Ishikawa (cell line): ENCODE measurements at regions not wholly inside any gene's neighbourhood (a gene's known extent, or its start where the extent isn't known, plus 50 kb on each side); places are given as distances from the start of the nearest gene placed in this dataset.

ENCODE experiments used
- CEBPB ChIP-seq: IDR thresholded peaks from 2 replicates; pipeline ENCODE4 v1.6.1; 2012
- CREB1 ChIP-seq: IDR thresholded peaks from 2 replicates; pipeline ENCODE4 v1.6.1; 2012; ENCODE audit warnings: low read depth
- EGR1 ChIP-seq: IDR thresholded peaks from 2 replicates; pipeline ENCODE4 v1.6.1; 2012
- EP300 ChIP-seq: IDR thresholded peaks from 2 replicates; pipeline ENCODE4 v1.6.1; 2012; ENCODE audit warnings: borderline replicate concordance
- FOXM1 ChIP-seq: IDR thresholded peaks from 2 replicates; pipeline ENCODE4 v1.6.1; 2012; ENCODE audit warnings: low read depth, borderline replicate concordance
- NFIC ChIP-seq: IDR thresholded peaks from 2 replicates; pipeline ENCODE4 v1.6.1; 2012
- RAD21 ChIP-seq: IDR thresholded peaks from 2 replicates; pipeline ENCODE4 v1.6.1; 2012; ENCODE audit warnings: low read depth
- TAF1 ChIP-seq: IDR thresholded peaks from 2 replicates; pipeline ENCODE4 v1.6.1; 2012; ENCODE audit warnings: low read depth, mild to moderate bottlenecking
- TCF12 ChIP-seq: IDR thresholded peaks from 2 replicates; pipeline ENCODE4 v1.6.1; 2012; ENCODE audit warnings: low read depth
- TEAD4 ChIP-seq: IDR thresholded peaks from 2 replicates; pipeline ENCODE4 v1.6.1; 2012
- YY1 ChIP-seq: IDR thresholded peaks from 2 replicates; pipeline ENCODE4 v1.6.1; 2012; ENCODE audit warnings: low read depth
- ZBTB7A ChIP-seq: IDR thresholded peaks from 2 replicates; pipeline ENCODE4 v1.6.1; 2012; ENCODE audit warnings: low read depth
- TF ChIP-seq, protein P1 (sequence below): IDR thresholded peaks from 2 replicates; pipeline ENCODE4 v1.6.1; 2012
- TF ChIP-seq, protein P2 (sequence below): IDR thresholded peaks from 2 replicates; pipeline ENCODE4 v1.6.1; 2012
- TF ChIP-seq, protein P3 (sequence below): IDR thresholded peaks from 2 replicates; pipeline ENCODE4 v1.6.1; 2012; ENCODE audit warnings: low read depth, mild to moderate bottlenecking

DNA sequence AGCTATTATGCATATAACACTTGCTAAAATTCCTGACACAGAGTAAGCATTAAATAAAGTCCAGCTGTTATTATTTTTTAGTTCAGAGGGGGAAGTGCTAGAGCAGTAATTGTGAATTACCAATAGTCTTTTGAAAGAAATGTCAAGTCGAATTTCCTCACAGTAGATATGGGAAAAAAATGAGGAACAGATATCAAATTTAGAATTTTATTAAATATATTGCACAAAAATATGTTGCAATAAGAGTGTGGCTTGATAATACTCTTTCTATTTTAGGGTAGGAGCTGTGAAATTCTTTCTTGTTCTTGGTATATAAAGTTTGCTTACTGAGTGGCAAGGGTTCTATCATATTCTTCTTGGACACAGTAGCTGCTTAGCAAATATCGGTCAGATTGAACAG, 181.3 kb downstream of the NFKBIZ start:
- TF ChIP-seq CREB1 = no peak
- TF ChIP-seq ZBTB7A = no peak
- no peak for TF ChIP-seq TAF1
- no peak for TF ChIP-seq TCF12
- TF ChIP-seq, protein P1, sequence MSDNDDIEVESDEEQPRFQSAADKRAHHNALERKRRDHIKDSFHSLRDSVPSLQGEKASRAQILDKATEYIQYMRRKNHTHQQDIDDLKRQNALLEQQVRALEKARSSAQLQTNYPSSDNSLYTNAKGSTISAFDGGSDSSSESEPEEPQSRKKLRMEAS = no peak
- TF ChIP-seq NFIC = no peak
- TF ChIP-seq, protein P2, sequence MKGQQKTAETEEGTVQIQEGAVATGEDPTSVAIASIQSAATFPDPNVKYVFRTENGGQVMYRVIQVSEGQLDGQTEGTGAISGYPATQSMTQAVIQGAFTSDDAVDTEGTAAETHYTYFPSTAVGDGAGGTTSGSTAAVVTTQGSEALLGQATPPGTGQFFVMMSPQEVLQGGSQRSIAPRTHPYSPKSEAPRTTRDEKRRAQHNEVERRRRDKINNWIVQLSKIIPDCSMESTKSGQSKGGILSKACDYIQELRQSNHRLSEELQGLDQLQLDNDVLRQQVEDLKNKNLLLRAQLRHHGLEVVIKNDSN = no peak
- TF ChIP-seq YY1 = no peak
- TF ChIP-seq TEAD4 = no peak

DNA sequence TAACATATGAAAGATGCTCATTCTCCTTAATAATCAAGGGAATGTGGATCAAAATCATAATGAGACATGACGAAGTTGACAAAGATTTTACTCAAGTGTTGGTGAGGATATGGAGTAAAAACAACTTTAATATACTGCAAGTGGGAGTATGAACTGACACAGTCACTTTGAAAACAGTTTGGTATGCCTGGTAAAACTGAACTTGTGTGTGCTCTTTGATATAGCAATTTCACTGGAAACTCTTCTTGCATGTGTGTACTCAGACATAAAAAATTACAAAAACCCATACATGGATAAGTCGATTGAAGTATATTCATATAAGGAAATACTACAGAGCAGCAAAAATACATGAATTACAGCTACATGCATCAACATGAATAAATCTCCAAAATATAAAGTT, 182.5 kb downstream of the NFKBIZ start:
- TF ChIP-seq ZBTB7A = no peak
- TF ChIP-seq, protein P2 = no peak
- no peak for TF ChIP-seq CREB1
- TF ChIP-seq, protein P3, sequence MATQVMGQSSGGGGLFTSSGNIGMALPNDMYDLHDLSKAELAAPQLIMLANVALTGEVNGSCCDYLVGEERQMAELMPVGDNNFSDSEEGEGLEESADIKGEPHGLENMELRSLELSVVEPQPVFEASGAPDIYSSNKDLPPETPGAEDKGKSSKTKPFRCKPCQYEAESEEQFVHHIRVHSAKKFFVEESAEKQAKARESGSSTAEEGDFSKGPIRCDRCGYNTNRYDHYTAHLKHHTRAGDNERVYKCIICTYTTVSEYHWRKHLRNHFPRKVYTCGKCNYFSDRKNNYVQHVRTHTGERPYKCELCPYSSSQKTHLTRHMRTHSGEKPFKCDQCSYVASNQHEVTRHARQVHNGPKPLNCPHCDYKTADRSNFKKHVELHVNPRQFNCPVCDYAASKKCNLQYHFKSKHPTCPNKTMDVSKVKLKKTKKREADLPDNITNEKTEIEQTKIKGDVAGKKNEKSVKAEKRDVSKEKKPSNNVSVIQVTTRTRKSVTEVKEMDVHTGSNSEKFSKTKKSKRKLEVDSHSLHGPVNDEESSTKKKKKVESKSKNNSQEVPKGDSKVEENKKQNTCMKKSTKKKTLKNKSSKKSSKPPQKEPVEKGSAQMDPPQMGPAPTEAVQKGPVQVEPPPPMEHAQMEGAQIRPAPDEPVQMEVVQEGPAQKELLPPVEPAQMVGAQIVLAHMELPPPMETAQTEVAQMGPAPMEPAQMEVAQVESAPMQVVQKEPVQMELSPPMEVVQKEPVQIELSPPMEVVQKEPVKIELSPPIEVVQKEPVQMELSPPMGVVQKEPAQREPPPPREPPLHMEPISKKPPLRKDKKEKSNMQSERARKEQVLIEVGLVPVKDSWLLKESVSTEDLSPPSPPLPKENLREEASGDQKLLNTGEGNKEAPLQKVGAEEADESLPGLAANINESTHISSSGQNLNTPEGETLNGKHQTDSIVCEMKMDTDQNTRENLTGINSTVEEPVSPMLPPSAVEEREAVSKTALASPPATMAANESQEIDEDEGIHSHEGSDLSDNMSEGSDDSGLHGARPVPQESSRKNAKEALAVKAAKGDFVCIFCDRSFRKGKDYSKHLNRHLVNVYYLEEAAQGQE = no peak
- TF ChIP-seq, protein P1 = no peak
- TF ChIP-seq RAD21 = no peak
- TF ChIP-seq CEBPB = no peak
- TF ChIP-seq EGR1 = no peak
- TF ChIP-seq TAF1 = no peak
- TF ChIP-seq NFIC = no peak
- TF ChIP-seq YY1 = no peak
- no peak for TF ChIP-seq FOXM1
- TF ChIP-seq EP300 = no peak
- TF ChIP-seq TEAD4 = no peak

DNA sequence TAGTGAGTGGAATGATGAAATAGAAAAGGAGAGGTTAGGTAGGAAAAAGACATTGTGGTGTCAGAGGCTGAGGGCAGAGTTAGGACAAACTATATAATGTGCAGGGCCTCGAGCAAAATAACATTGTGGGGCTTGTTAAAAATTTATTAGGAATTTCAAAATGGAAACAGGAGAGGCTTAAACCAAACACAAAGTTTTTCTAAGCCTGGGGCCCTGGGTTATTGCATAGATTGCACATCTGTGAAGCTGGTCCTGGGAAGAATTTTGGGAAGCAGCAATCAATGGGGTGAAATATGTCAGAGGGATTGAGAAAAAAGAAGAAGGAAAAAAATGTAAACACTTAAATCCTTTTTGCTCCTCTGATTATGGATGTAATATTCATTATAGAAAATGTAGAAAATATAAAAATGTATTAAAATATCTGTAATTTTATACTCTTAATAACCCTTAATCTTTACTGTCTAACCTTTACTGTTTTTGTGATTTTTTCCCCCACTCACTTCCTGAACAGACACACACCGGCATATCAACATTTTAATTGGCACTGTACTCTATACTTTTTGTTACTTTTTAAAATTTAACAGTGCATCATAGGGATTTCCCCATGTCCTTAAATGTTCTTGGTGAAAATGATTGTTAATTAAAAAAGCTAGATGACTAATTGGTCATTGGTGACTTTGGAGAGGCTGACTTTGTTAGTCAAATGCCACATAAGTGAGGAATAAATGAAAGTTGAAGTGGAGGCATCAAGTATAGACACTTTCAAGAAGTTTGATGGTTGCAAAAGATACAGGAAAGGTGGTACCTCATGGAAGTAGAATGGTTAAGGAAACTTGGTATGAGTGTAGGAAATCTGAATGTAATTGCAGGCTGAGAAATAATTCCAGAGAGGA, 183.4 kb downstream of the NFKBIZ start:
- TF ChIP-seq, protein P3 = no peak
- TF ChIP-seq TAF1 (no peak), ZBTB7A (no peak), EP300 (no peak), NFIC (no peak)
- TF ChIP-seq, protein P2 = no peak

DNA sequence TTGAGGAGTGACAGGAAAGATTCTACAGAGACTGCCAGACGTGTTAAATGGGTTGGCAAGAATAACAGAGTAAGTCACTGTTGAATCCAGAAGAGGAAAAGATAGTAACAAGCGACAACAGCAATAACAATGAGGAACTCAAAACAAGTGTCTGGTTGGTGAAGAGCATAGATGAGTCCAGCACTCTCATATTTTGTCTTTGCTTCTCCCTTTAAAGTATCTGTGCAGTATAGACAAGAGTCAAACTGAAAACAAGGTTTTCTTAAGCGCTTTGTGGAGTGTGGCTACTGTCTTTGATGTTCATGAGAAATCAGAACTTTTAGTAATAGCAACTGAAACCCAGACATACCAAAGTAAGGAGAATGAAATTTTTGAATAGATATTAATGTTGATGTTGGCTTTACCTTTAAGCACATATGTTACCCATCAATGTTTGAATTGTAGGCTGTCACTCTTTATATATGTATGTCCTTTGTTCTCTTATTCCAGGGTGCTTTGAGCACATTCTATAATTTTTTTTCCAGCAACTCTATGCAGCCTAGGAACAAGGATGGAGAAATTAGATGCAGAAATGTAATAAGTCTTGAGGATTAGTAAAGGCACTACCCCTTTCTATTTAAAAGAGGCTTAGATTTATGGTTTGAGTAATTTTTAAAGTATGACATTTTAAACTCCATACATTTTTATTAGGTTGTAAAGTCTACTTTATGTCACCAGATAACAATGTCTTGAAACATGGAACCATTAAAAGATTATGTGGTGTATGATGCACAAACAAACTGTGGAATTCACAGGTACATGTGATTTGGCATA, 185.5 kb downstream of the NFKBIZ start:
- TF ChIP-seq EGR1 = no peak
- TF ChIP-seq FOXM1 = no peak
- TF ChIP-seq YY1 = no peak
- TF ChIP-seq NFIC = no peak
- TF ChIP-seq CEBPB = no peak
- TF ChIP-seq, protein P3 = no peak
- TF ChIP-seq, protein P1 = no peak
- no peak for TF ChIP-seq TEAD4
- TF ChIP-seq EP300 = no peak
- TF ChIP-seq ZBTB7A = no peak
- no peak for TF ChIP-seq CREB1
- TF ChIP-seq TCF12 = no peak
- TF ChIP-seq, protein P2 = no peak
- no peak for TF ChIP-seq TAF1
- no peak for TF ChIP-seq RAD21
